SK-N-MC (cell line): ENCODE measurements at regions not wholly inside any gene's neighbourhood (a gene's known extent, or its start where the extent isn't known, plus 50 kb on each side); places are given as distances from the start of the nearest gene placed in this dataset.

Experiments used
- EZH2 ChIP-seq: fragments of 200-600 bp; sonication (generic); IDR thresholded peaks from one replicate; pipeline ENCODE4 v1.6.1; 2017; ENCODE audit warnings: antibody characterized with exemption
- FOXP2 ChIP-seq: optimal IDR thresholded peaks from 2 replicates; pipeline ENCODE3; 2011; ENCODE audit warnings: mild to moderate bottlenecking, moderate library complexity; ENCODE audit not compliant: insufficient read depth; ENCODE audit errors: extremely low read length, control extremely low read depth
- POLR2AphosphoS5 ChIP-seq: IDR thresholded peaks from 2 replicates; pipeline ENCODE4 v1.6.1; 2012; ENCODE audit warnings: mild to moderate bottlenecking, low read depth, low read length, borderline replicate concordance

DNA sequence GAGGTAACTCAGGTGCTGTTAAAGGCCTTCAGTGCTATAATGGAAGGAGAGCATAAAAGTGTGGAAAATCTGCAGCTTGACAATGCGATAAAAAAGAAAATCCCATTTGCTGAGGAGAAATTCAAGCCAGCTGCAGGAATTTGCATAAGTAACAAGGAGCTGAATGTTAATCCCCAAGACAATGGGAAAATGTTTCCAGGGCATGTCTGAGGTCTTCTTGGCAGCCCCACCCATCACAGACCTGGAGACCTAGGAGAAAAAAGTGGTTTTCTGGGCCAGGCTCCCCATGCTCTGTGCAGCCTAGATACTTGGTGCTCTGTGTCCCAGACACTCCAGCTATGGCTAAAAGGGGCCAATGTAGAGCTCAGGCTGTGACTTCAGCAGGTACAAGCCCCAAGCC, 1159.6 kb downstream of the CDH18 start:
- no peak for TF ChIP-seq EZH2
- no peak for TF ChIP-seq POLR2AphosphoS5
- TF ChIP-seq FOXP2, result no peak
